Tibial artery (tissue), 4 donors: ENCODE measurements at regions not wholly inside any gene's neighbourhood (a gene's known extent, or its start where the extent isn't known, plus 50 kb on each side); places are given as distances from the start of the nearest gene placed in this dataset.

ENCODE experiments used
- DNase-seq, 2 donors: peaks; one replicate each; pipeline ENCODE4 v3.0.0-alpha.2; 2019
- H3K27ac ChIP-seq, 2 donors: fragments of 200-600 bp; sonication (generic) in 1 of 2; 1 replicate in 1 of 2; 2 replicates in 1 of 2; pipeline ENCODE4 v1.5.1; 2018 to 2019; ENCODE audit warnings: mild to moderate bottlenecking in 1 of 2
- H3K27me3 ChIP-seq, 2 donors: fragments of 200-600 bp; sonication (generic) in 1 of 2; one replicate each; pipeline versions ENCODE4 v1.5.1 to v1.6.0; 2016 to 2019
- H3K36me3 ChIP-seq, 3 donors: fragments of 200-600 bp; sonication (generic) in 2 of 3; one replicate each; pipeline ENCODE4 v1.5.1; 2016 to 2019; ENCODE audit warnings: mild to moderate bottlenecking in 2 of 3
- H3K4me1 ChIP-seq, 4 donors: fragments of 200-600 bp; sonication (generic) in 2 of 4; 1 replicate in 3 of 4; 2 replicates in 1 of 4; pipeline ENCODE4 v1.5.1; 2016 to 2019
- H3K4me3 ChIP-seq, 2 donors: fragments of 200-600 bp; sonication (generic) in 1 of 2; 1 replicate in 1 of 2; 2 replicates in 1 of 2; pipeline ENCODE4 v1.5.1; 2018 to 2019; ENCODE audit warnings: mild to moderate bottlenecking in 2 of 2
- H3K9me3 ChIP-seq, 3 donors: fragments of 200-600 bp; sonication (generic) in 1 of 3; one replicate each; pipeline ENCODE4 v1.5.1; 2016 to 2019
- CTCF ChIP-seq, 2 experiments: fragments of 200-600 bp in 1 of 2; fragments of 450-650 bp in 1 of 2; IDR thresholded peaks; one replicate each; pipeline ENCODE4 v1.5.1; 2017 to 2019; ENCODE audit warnings: antibody characterized with exemption in 2 of 2, mild to moderate bottlenecking in 1 of 2, moderate library complexity in 1 of 2
- intact Hi-C: fragments of 100-400 bp; cut with DNase I; formaldehyde crosslinking; loops from one replicate; pipeline ENCODE4 v1.15.0; 2023; ENCODE audit warnings: low total_unique reads

- DNase-seq = no peak
- H3K4me3 ChIP-seq = no peak overlapping the region
- H3K4me1 ChIP-seq = no peaks in the 10 kb centered on the region
- no peaks in the 10 kb centered on the region for H3K27me3 ChIP-seq
- no peak for TF ChIP-seq CTCF (IDR thresholded peaks at IDR 0.05)
- no peaks in the 10 kb centered on the region for H3K9me3 ChIP-seq
- no peak overlapping the region for H3K27ac ChIP-seq
- H3K36me3 ChIP-seq = no peaks in the 10 kb centered on the region
- intact Hi-C loops = no loop called here
Measured at GRCh38 chr6:40802481-40802880, 215.3 kb upstream of the LRFN2 start.

- no peaks in the 10 kb centered on the region for H3K36me3 ChIP-seq
- no peak overlapping the region for H3K4me3 ChIP-seq
- H3K27ac ChIP-seq = no peak overlapping the region
- H3K9me3 ChIP-seq = no peaks in the 10 kb centered on the region
- no peaks in the 10 kb centered on the region for H3K27me3 ChIP-seq
- peak in 1 of 2 donors; percentile 32 for DNase-seq
- intact Hi-C loops = no loop called here
- no peak for TF ChIP-seq CTCF (IDR thresholded peaks at IDR 0.05)
- no peaks in the 10 kb centered on the region for H3K4me1 ChIP-seq
Measured at GRCh38 chr6:40799296-40800140, 212.4 kb upstream of the LRFN2 start.

- intact Hi-C loops = no loop called here
- Histone ChIP-seq H3K9me3 (no peaks in the 10 kb centered on the region), H3K4me3 (no peak overlapping the region), H3K27ac (no peak overlapping the region), H3K36me3 (no peaks in the 10 kb centered on the region), H3K27me3 (no peaks in the 10 kb centered on the region), H3K4me1 (no peaks in the 10 kb centered on the region)
- peak in 1 of 2 donors; percentile 23 for DNase-seq
- TF ChIP-seq CTCF (IDR thresholded peaks at IDR 0.05) = no peak
Measured at GRCh38 chr6:40798069-40798770, 211.1 kb upstream of the LRFN2 start.

- no peaks in the 10 kb centered on the region for H3K4me1 ChIP-seq
- H3K4me3 ChIP-seq = no peak overlapping the region
- TF ChIP-seq CTCF (IDR thresholded peaks at IDR 0.05) = no peak
- intact Hi-C loops = no loop called here
- no peaks in the 10 kb centered on the region for H3K9me3 ChIP-seq
- H3K27me3 ChIP-seq = no peaks in the 10 kb centered on the region
- DNase-seq = no peak
- no peaks in the 10 kb centered on the region for H3K36me3 ChIP-seq
- no peak overlapping the region for H3K27ac ChIP-seq
Measured at GRCh38 chr6:40796260-40797221, 209.4 kb upstream of the LRFN2 start.

GRCh38 chr6:40794586-40794985 is 207.4 kb upstream of the LRFN2 start:
- no peaks in the 10 kb centered on the region for H3K4me1 ChIP-seq
- intact Hi-C loops = no loop called here
- no peak overlapping the region for H3K4me3 ChIP-seq
- no peaks in the 10 kb centered on the region for H3K36me3 ChIP-seq
- DNase-seq = no peak
- TF ChIP-seq CTCF (IDR thresholded peaks at IDR 0.05) = no peak
- no peaks in the 10 kb centered on the region for H3K9me3 ChIP-seq
- H3K27ac ChIP-seq = no peak overlapping the region
- H3K27me3 ChIP-seq = no peaks in the 10 kb centered on the region
